A673 (cell line): ENCODE measurements at regions not wholly inside any gene's neighbourhood (a gene's known extent, or its start where the extent isn't known, plus 50 kb on each side); places are given as distances from the start of the nearest gene placed in this dataset.

ENCODE experiments used
- CTCF ChIP-seq: fragments of 300-800, 200-600 bp; sonication (generic); conservative IDR thresholded peaks from 2 replicates; pipeline ENCODE4 v1.5.1; 2017; ENCODE audit warnings: low read depth, mild to moderate bottlenecking, antibody characterized with exemption, low read length, moderate library complexity, mixed read lengths
- EZH2 ChIP-seq: fragments of 200-600 bp; sonication (generic); IDR thresholded peaks from 2 replicates; pipeline ENCODE4 v1.6.1; 2017; ENCODE audit warnings: borderline replicate concordance, low read depth, mild to moderate bottlenecking, mixed read lengths, antibody characterized with exemption, low read length; ENCODE audit not compliant: poor library complexity, severe bottlenecking

GRCh38 chr3:6571448-6571847, 289.5 kb upstream of the GRM7 start:
- TF ChIP-seq CTCF (no peak), EZH2 (no peak)
